ENCODE measurements at regions not wholly inside any gene's neighbourhood (a gene's known extent, or its start where the extent isn't known, plus 50 kb on each side); places are given as distances from the start of the nearest gene placed in this dataset.

GRCh38 chr2:124999906-125000305 lies 974.8 kb downstream of the CNTNAP5 start:
- no peak for TF ChIP-seq CTCF (IDR thresholded peaks at IDR 0.05)
- no peak for TF ChIP-seq POLR2A (IDR thresholded peaks at IDR 0.05)
